Large intestine (tissue), 3 donors: ENCODE measurements at regions not wholly inside any gene's neighbourhood (a gene's known extent, or its start where the extent isn't known, plus 50 kb on each side); places are given as distances from the start of the nearest gene placed in this dataset.
"Not testable (repeated sequence)": the region's sequence is repeated elsewhere in the genome, so short reads cannot be mapped to it uniquely, and the experiment has no call there.

Experiments used
- DNase-seq, 2 donors: peaks; one replicate each; pipeline versions ENCODE4 v3.0.0 to v3.0.0-alpha.2; 2013
- H3K27ac ChIP-seq: one replicate; pipeline ENCODE4 v1.5.1; 2013; ENCODE audit warnings: low read length
- H3K27me3 ChIP-seq: 2 replicates; pipeline ENCODE4 v1.6.1; 2013; ENCODE audit warnings: low read length; ENCODE audit not compliant: control insufficient read depth, insufficient read depth
- H3K36me3 ChIP-seq: 2 replicates; pipeline ENCODE4 v1.6.1; 2013; ENCODE audit warnings: low read length; ENCODE audit not compliant: control insufficient read depth, insufficient read depth
- H3K4me1 ChIP-seq: one replicate; pipeline ENCODE4 v1.6.1; 2013; ENCODE audit warnings: low read length; ENCODE audit not compliant: control insufficient read depth, insufficient read depth
- H3K4me3 ChIP-seq: one replicate; pipeline ENCODE4 v1.5.1; 2013; ENCODE audit warnings: low read length
- H3K9me3 ChIP-seq: one replicate; pipeline ENCODE4 v1.6.1; 2013; ENCODE audit warnings: mild to moderate bottlenecking, low read depth, low read length, moderate library complexity; ENCODE audit not compliant: control insufficient read depth
- WGBS: methylation state at CpG from one replicate; pipeline ENCODE4 v1.1.5; 2013; ENCODE audit warnings: low lambda C conversion rate; ENCODE audit not compliant: insufficient coverage; 5-methylcytosine and 5-hydroxymethylcytosine counted together

- H3K36me3 ChIP-seq: no peaks in the 10 kb centered on the region
- H3K4me1 ChIP-seq: no peaks in the 10 kb centered on the region
- H3K27ac ChIP-seq: no peak overlapping the region
- no peak overlapping the region for H3K4me3 ChIP-seq
- WGBS: 100% methylated on average over 1 of the region's 2 CpGs
- H3K27me3 ChIP-seq: no peaks in the 10 kb centered on the region
- peaks cover 7% of the 10 kb centered on the region for H3K9me3 ChIP-seq
- no peak for DNase-seq
These were observed 392.2 kb upstream of the CRIM1 start for GRCh38 chr2:35963357-35963756.

GRCh38 chr2:35962585-35963146 is 392.9 kb upstream of the CRIM1 start:
- no peak for DNase-seq
- no peaks in the 10 kb centered on the region for H3K36me3 ChIP-seq
- no peaks in the 10 kb centered on the region for H3K27me3 ChIP-seq
- peaks cover 7% of the 10 kb centered on the region for H3K9me3 ChIP-seq
- H3K4me1 ChIP-seq: no peaks in the 10 kb centered on the region
- H3K4me3 ChIP-seq: no peak overlapping the region
- H3K27ac ChIP-seq: no peak overlapping the region
- WGBS: no CpG with 5 or more reads among the region's 4 CpGs

- Histone ChIP-seq H3K36me3 (no peaks in the 10 kb centered on the region), H3K27ac (no peak overlapping the region), H3K4me3 (no peak overlapping the region), H3K4me1 (no peaks in the 10 kb centered on the region), H3K27me3 (no peaks in the 10 kb centered on the region), H3K9me3 (peaks cover 7% of the 10 kb centered on the region)
- DNase-seq: no peak
- WGBS: no CpG with 5 or more reads among the region's 1 CpG
These were observed 395.0 kb upstream of the CRIM1 start for GRCh38 chr2:35960596-35960995.

- not testable (repeated sequence) for DNase-seq, H3K4me3 ChIP-seq, H3K36me3 ChIP-seq, H3K27me3 ChIP-seq, H3K27ac ChIP-seq, H3K4me1 ChIP-seq, H3K9me3 ChIP-seq
- 100% methylated on average over 2 of the region's 10 CpGs for WGBS
These were observed 398.5 kb upstream of the CRIM1 start for GRCh38 chr2:35957053-35957452.

GRCh38 chr2:35946478-35946877 is 409.1 kb upstream of the CRIM1 start:
- DNase-seq: peak; percentile 81 to 95
- no peaks in the 10 kb centered on the region for H3K9me3 ChIP-seq
- WGBS: no CpG with 5 or more reads among the region's 2 CpGs
- no peaks in the 10 kb centered on the region for H3K36me3 ChIP-seq
- H3K4me3 ChIP-seq: no peak overlapping the region
- peaks cover 12% of the 10 kb centered on the region for H3K4me1 ChIP-seq
- H3K27ac ChIP-seq: peak overlapping the region; percentile 84
- H3K27me3 ChIP-seq: no peaks in the 10 kb centered on the region

- WGBS: 89% methylated on average over 1 of the region's 4 CpGs
These were observed 416.7 kb upstream of the CRIM1 start for GRCh38 chr2:35938838-35939237.

GRCh38 chr2:35933031-35933430 is 422.5 kb upstream of the CRIM1 start:
- Histone ChIP-seq H3K36me3 (no peaks in the 10 kb centered on the region), H3K27me3 (no peaks in the 10 kb centered on the region), H3K9me3 (no peaks in the 10 kb centered on the region), H3K4me1 (no peaks in the 10 kb centered on the region), H3K4me3 (no peak overlapping the region), H3K27ac (no peak overlapping the region)
- DNase-seq: no peak
- WGBS: no CpG with 5 or more reads among the region's 1 CpG

More at GRCh38 chr2:35938838-35939237, 416.7 kb upstream of the CRIM1 start:
- H3K4me3 ChIP-seq: no peak overlapping the region
- no peaks in the 10 kb centered on the region for H3K27me3 ChIP-seq
- H3K9me3 ChIP-seq: no peaks in the 10 kb centered on the region
- H3K36me3 ChIP-seq: no peaks in the 10 kb centered on the region
- no peak overlapping the region for H3K27ac ChIP-seq
- DNase-seq: no peak
- no peaks in the 10 kb centered on the region for H3K4me1 ChIP-seq

- no peaks in the 10 kb centered on the region for H3K36me3 ChIP-seq
- no peaks in the 10 kb centered on the region for H3K9me3 ChIP-seq
- H3K4me1 ChIP-seq: no peaks in the 10 kb centered on the region
- 100% methylated on average over 1 of the region's 5 CpGs for whole genome bisulfite sequencing
- H3K4me3 ChIP-seq: no peak overlapping the region
- no peak for DNase-seq
- H3K27ac ChIP-seq: no peak overlapping the region
- H3K27me3 ChIP-seq: no peaks in the 10 kb centered on the region
These were observed 423.2 kb upstream of the CRIM1 start for GRCh38 chr2:35932276-35932963.

- Histone ChIP-seq H3K9me3 (no peaks in the 10 kb centered on the region), H3K27me3 (no peaks in the 10 kb centered on the region), H3K4me1 (no peaks in the 10 kb centered on the region), H3K27ac (no peak overlapping the region), H3K4me3 (no peak overlapping the region), H3K36me3 (no peaks in the 10 kb centered on the region)
- DNase-seq: peak in 1 of 2 donors; percentile 23
- 100% methylated on average over 1 of the region's 4 CpGs for WGBS
These were observed 424.0 kb upstream of the CRIM1 start for GRCh38 chr2:35931626-35932025.

- Histone ChIP-seq H3K27ac (no peak overlapping the region), H3K36me3 (no peaks in the 10 kb centered on the region), H3K27me3 (no peaks in the 10 kb centered on the region), H3K4me3 (no peak overlapping the region), H3K9me3 (no peaks in the 10 kb centered on the region), H3K4me1 (no peaks in the 10 kb centered on the region)
- 67% methylated on average over 3 of the region's 5 CpGs for WGBS
- no peak for DNase-seq
These were observed 424.5 kb upstream of the CRIM1 start for GRCh38 chr2:35931115-35931514.

- H3K36me3 ChIP-seq: no peaks in the 10 kb centered on the region
- H3K27me3 ChIP-seq: no peaks in the 10 kb centered on the region
- DNase-seq: no peak
- no peaks in the 10 kb centered on the region for H3K9me3 ChIP-seq
- no CpG with 5 or more reads among the region's 2 CpGs for WGBS
- no peak overlapping the region for H3K27ac ChIP-seq
- no peaks in the 10 kb centered on the region for H3K4me1 ChIP-seq
- H3K4me3 ChIP-seq: no peak overlapping the region
These were observed 426.0 kb upstream of the CRIM1 start for GRCh38 chr2:35929551-35929950.
